Muscle of leg (tissue), 3 donors: ENCODE measurements at regions not wholly inside any gene's neighbourhood (a gene's known extent, or its start where the extent isn't known, plus 50 kb on each side); places are given as distances from the start of the nearest gene placed in this dataset.

ENCODE experiments used
- DNase-seq: peaks from one replicate; pipeline ENCODE4 v3.0.0; 2013
- H3K27ac ChIP-seq: one replicate; pipeline ENCODE4 v1.5.1; 2013; ENCODE audit warnings: mild to moderate bottlenecking, low read length, control low read depth
- H3K27me3 ChIP-seq: one replicate; pipeline ENCODE4 v1.6.1; 2013; ENCODE audit warnings: low read length; ENCODE audit not compliant: control insufficient read depth, insufficient read depth
- H3K36me3 ChIP-seq: one replicate; pipeline ENCODE4 v1.6.1; 2013; ENCODE audit warnings: low read length; ENCODE audit not compliant: control insufficient read depth, insufficient read depth
- H3K4me1 ChIP-seq: one replicate; pipeline ENCODE4 v1.6.1; 2013; ENCODE audit warnings: low read length; ENCODE audit not compliant: control insufficient read depth, insufficient read depth
- H3K4me3 ChIP-seq: one replicate; pipeline ENCODE4 v1.5.1; 2013; ENCODE audit warnings: low read length, control low read depth
- H3K9me3 ChIP-seq: replicated peaks from 2 replicates; pipeline ENCODE4 v1.6.1; 2013; ENCODE audit warnings: low read depth, low read length; ENCODE audit not compliant: control insufficient read depth
- WGBS: methylation state at CpG from one replicate; pipeline ENCODE4 v1.1.5; 2013; ENCODE audit warnings: missing lambda C conversion rate; ENCODE audit not compliant: insufficient coverage; 5-methylcytosine and 5-hydroxymethylcytosine counted together

- 82% methylated on average over 17 of the region's 20 CpGs for WGBS
- no peaks in the 10 kb centered on the region for H3K9me3 ChIP-seq
- DNase-seq, result no peak
- no peaks in the 10 kb centered on the region for H3K27me3 ChIP-seq
- no peak overlapping the region for H3K27ac ChIP-seq
- no peaks in the 10 kb centered on the region for H3K36me3 ChIP-seq
- H3K4me1 ChIP-seq, result no peaks in the 10 kb centered on the region
- H3K4me3 ChIP-seq, result no peak overlapping the region
Measured at GRCh38 chr17:72430611-72431432, 310.0 kb downstream of the SOX9 start.

GRCh38 chr17:72432143-72432621 lies 311.4 kb downstream of the SOX9 start:
- DNase-seq, result peak; percentile 28
- H3K27ac ChIP-seq, result no peak overlapping the region
- H3K36me3 ChIP-seq, result no peaks in the 10 kb centered on the region
- no peaks in the 10 kb centered on the region for H3K27me3 ChIP-seq
- H3K9me3 ChIP-seq, result no peaks in the 10 kb centered on the region
- H3K4me1 ChIP-seq, result no peaks in the 10 kb centered on the region
- whole genome bisulfite sequencing, result 67% methylated on average over 4 of the region's 11 CpGs
- no peak overlapping the region for H3K4me3 ChIP-seq

- no peak overlapping the region for H3K27ac ChIP-seq
- H3K27me3 ChIP-seq, result no peaks in the 10 kb centered on the region
- H3K4me1 ChIP-seq, result no peaks in the 10 kb centered on the region
- no peaks in the 10 kb centered on the region for H3K36me3 ChIP-seq
- no peak for DNase-seq
- H3K4me3 ChIP-seq, result no peak overlapping the region
- no peaks in the 10 kb centered on the region for H3K9me3 ChIP-seq
- 78% methylated on average over 3 of the region's 4 CpGs for WGBS
Measured at GRCh38 chr17:72432881-72433280, 312.1 kb downstream of the SOX9 start.

- no peak for DNase-seq
- Histone ChIP-seq H3K4me1 (no peaks in the 10 kb centered on the region), H3K36me3 (no peaks in the 10 kb centered on the region), H3K9me3 (no peaks in the 10 kb centered on the region), H3K27me3 (no peaks in the 10 kb centered on the region), H3K27ac (no peak overlapping the region), H3K4me3 (no peak overlapping the region)
- WGBS, result no CpG with 5 or more reads among the region's 3 CpGs
Measured at GRCh38 chr17:72433797-72434196, 313.0 kb downstream of the SOX9 start.

- H3K27me3 ChIP-seq, result no peaks in the 10 kb centered on the region
Measured at GRCh38 chr17:72434581-72434980, 313.8 kb downstream of the SOX9 start.

GRCh38 chr17:72434991-72435618 lies 314.3 kb downstream of the SOX9 start:
- Histone ChIP-seq H3K9me3 (no peaks in the 10 kb centered on the region), H3K4me1 (no peaks in the 10 kb centered on the region), H3K27ac (no peak overlapping the region), H3K36me3 (no peaks in the 10 kb centered on the region), H3K27me3 (no peaks in the 10 kb centered on the region), H3K4me3 (no peak overlapping the region)
- no peak for DNase-seq
- WGBS, result 86% methylated on average over 8 of the region's 9 CpGs

More at GRCh38 chr17:72434581-72434980, 313.8 kb downstream of the SOX9 start:
- DNase-seq, result no peak
- Histone ChIP-seq H3K4me1 (no peaks in the 10 kb centered on the region), H3K9me3 (no peaks in the 10 kb centered on the region), H3K36me3 (no peaks in the 10 kb centered on the region), H3K27ac (no peak overlapping the region), H3K4me3 (no peak overlapping the region)

- no peak for DNase-seq
- H3K27me3 ChIP-seq, result no peaks in the 10 kb centered on the region
- no peaks in the 10 kb centered on the region for H3K9me3 ChIP-seq
- no CpG with 5 or more reads among the region's 6 CpGs for WGBS
- H3K27ac ChIP-seq, result no peak overlapping the region
- H3K4me3 ChIP-seq, result no peak overlapping the region
- H3K4me1 ChIP-seq, result no peaks in the 10 kb centered on the region
- H3K36me3 ChIP-seq, result no peaks in the 10 kb centered on the region
Measured at GRCh38 chr17:72438783-72439182, 318.0 kb downstream of the SOX9 start.

GRCh38 chr17:72439893-72440502 lies 319.2 kb downstream of the SOX9 start:
- WGBS, result 89% methylated on average over 5 of the region's 12 CpGs
- H3K27me3 ChIP-seq, result no peaks in the 10 kb centered on the region
- no peak for DNase-seq

GRCh38 chr17:72440961-72441360 lies 320.1 kb downstream of the SOX9 start:
- Histone ChIP-seq H3K27ac (no peak overlapping the region), H3K4me1 (no peaks in the 10 kb centered on the region), H3K4me3 (no peak overlapping the region), H3K27me3 (no peaks in the 10 kb centered on the region), H3K36me3 (no peaks in the 10 kb centered on the region), H3K9me3 (no peaks in the 10 kb centered on the region)
- 100% methylated on average over 1 of the region's 6 CpGs for WGBS
- no peak for DNase-seq

More at GRCh38 chr17:72439893-72440502, 319.2 kb downstream of the SOX9 start:
- H3K4me3 ChIP-seq, result no peak overlapping the region
- H3K27ac ChIP-seq, result no peak overlapping the region
- no peaks in the 10 kb centered on the region for H3K9me3 ChIP-seq
- H3K36me3 ChIP-seq, result no peaks in the 10 kb centered on the region
- no peaks in the 10 kb centered on the region for H3K4me1 ChIP-seq

GRCh38 chr17:72441909-72442308 lies 321.1 kb downstream of the SOX9 start:
- no peaks in the 10 kb centered on the region for H3K9me3 ChIP-seq
- WGBS, result no CpG with 5 or more reads among the region's 4 CpGs
- H3K36me3 ChIP-seq, result no peaks in the 10 kb centered on the region
- H3K27ac ChIP-seq, result no peak overlapping the region
- no peaks in the 10 kb centered on the region for H3K4me1 ChIP-seq
- DNase-seq, result no peak
- H3K27me3 ChIP-seq, result no peaks in the 10 kb centered on the region
- H3K4me3 ChIP-seq, result no peak overlapping the region
